Bronchial epithelial cell (primary cell): ENCODE measurements at regions not wholly inside any gene's neighbourhood (a gene's known extent, or its start where the extent isn't known, plus 50 kb on each side); places are given as distances from the start of the nearest gene placed in this dataset.

Experiments
- DNase-seq: peaks from one replicate; pipeline ENCODE4 v3.0.0-alpha.2; 2010; ENCODE audit warnings: low read depth
- FAIRE-seq: peaks from 2 replicates; lab custom pipeline; 2011; peaks lifted over from hg19 to GRCh38; lab: Jason Lieb, UNC
- H3K27me3 ChIP-seq: 2 replicates; pipeline ENCODE4 v1.5.1; 2011; ENCODE audit warnings: low read length; ENCODE audit not compliant: control insufficient read depth, insufficient read depth
- H3K36me3 ChIP-seq: 2 replicates; pipeline ENCODE4 v1.5.1; 2011; ENCODE audit warnings: low read length; ENCODE audit not compliant: control insufficient read depth, insufficient read depth
- H3K4me3 ChIP-seq: 2 replicates; pipeline ENCODE4 v1.5.1; 2011; ENCODE audit warnings: mild to moderate bottlenecking, low read depth, low read length, control low read depth
- TF ChIP-seq, protein P1 (sequence below): IDR thresholded peaks from 2 replicates; pipeline ENCODE4 v1.5.1; 2011; ENCODE audit warnings: mild to moderate bottlenecking, moderate library complexity, low read length, control low read depth, inconsistent platforms; ENCODE audit not compliant: insufficient read depth, severe bottlenecking

DNA sequence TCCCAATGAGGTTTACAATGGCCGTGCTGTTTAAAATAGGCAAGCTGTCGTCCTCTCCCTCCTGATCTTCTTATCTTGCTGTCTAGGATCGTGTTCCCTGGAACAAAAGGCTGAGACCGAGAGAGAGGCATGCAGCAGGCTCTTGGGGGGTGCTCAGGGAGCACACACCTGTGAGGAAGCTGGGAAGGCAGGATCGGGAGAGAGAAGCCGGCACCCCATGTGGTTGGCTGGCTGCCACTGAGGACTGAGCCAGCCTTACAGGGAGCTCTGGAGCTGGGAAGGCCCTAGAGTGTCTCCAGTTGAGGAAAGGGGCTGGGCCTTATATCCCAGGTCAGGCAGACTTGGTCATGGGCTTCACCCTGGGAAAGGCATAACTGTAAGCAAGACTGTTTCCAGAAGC, 184.2 kb downstream of the LY86 start:
- Histone ChIP-seq H3K4me3 (no peak overlapping the region), H3K36me3 (no peaks in the 10 kb centered on the region), H3K27me3 (no peaks in the 10 kb centered on the region)
- FAIRE-seq (no peak), DNase-seq (no peak)
- TF ChIP-seq, protein P1, sequence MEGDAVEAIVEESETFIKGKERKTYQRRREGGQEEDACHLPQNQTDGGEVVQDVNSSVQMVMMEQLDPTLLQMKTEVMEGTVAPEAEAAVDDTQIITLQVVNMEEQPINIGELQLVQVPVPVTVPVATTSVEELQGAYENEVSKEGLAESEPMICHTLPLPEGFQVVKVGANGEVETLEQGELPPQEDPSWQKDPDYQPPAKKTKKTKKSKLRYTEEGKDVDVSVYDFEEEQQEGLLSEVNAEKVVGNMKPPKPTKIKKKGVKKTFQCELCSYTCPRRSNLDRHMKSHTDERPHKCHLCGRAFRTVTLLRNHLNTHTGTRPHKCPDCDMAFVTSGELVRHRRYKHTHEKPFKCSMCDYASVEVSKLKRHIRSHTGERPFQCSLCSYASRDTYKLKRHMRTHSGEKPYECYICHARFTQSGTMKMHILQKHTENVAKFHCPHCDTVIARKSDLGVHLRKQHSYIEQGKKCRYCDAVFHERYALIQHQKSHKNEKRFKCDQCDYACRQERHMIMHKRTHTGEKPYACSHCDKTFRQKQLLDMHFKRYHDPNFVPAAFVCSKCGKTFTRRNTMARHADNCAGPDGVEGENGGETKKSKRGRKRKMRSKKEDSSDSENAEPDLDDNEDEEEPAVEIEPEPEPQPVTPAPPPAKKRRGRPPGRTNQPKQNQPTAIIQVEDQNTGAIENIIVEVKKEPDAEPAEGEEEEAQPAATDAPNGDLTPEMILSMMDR: no peak

DNA sequence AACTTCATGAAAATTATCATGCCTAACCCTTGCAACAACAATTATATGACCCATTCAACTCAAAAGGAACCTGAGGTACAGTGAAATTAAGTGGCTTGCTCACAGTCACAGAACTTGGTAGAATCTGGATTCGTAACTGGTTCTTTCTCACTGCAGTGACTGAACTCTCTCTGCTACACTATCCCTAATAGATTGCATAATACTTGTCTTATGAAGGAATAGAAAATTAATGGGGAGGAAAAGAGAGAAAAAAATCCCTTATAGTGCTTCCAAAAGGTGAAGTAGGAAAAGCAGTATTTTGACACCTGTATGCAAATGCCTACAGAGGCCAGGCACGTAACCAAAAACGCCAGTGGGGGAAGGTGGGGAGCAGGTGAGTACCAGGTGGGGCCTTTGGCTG, 186.6 kb downstream of the LY86 start:
- H3K4me3 ChIP-seq: no peak overlapping the region
- H3K36me3 ChIP-seq: no peaks in the 10 kb centered on the region
- FAIRE-seq: no peak
- TF ChIP-seq, protein P1: no peak
- no peaks in the 10 kb centered on the region for H3K27me3 ChIP-seq
- DNase-seq: no peak

DNA sequence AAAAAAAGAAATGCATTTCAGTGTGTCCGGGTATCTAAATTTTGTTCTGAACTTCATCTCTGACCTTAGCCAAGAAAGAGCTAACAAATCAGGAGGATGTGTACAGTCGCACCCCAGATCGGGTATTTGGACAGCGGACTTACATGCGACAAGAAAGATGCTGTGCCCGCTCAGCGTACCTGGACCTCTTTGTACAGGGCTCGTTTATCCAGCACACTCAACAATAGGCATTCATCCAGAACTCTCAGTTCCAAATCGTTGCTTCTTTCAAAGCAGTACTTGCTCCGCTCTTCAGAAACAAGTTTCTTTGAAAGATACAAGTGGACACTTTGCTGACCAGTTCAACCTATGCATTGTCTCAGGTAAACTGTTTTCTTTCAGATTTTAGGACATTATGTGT, 191.7 kb downstream of the LY86 start:
- DNase-seq (no peak), FAIRE-seq (no peak)
- TF ChIP-seq, protein P1: no peak
- H3K27me3 ChIP-seq: no peaks in the 10 kb centered on the region
- no peaks in the 10 kb centered on the region for H3K36me3 ChIP-seq
- H3K4me3 ChIP-seq: no peak overlapping the region

DNA sequence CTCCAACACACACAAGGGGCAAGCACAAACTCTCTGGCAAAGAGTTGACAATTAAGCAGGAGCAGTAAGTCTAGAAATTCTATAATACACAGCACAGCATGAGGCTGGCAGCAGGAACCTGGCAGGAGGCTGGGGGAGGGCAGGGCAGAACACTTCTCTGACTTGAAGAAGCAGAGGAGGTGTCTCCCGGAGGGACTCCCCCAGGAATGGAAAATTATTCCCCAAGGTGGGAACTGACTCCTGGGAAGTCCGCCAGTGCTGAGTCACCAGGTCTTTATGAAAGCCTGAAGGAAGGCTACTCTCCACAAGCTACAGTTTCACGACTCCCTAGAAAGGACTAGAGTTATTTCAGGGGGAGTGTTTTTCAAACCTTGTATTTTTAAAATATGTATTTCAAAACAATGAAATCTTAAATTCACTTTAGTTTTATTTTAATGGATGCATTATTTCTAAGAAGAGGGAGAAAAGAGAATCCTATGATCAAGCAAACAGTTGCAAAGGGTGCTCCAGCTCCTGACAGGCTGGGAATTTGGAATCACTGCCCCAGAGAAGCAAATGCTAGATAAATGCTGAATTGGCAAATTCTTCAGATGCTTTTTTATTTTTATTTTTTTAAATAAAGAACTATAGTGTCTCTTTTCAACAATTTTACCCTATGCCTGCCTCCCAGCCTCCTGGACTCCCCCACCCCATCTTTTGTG, 192.8 kb downstream of the LY86 start:
- DNase-seq: peak; percentile 92
- Histone ChIP-seq H3K36me3 (no peaks in the 10 kb centered on the region), H3K4me3 (no peak overlapping the region), H3K27me3 (no peaks in the 10 kb centered on the region)
- no peak for FAIRE-seq
- TF ChIP-seq, protein P1: no peak

DNA sequence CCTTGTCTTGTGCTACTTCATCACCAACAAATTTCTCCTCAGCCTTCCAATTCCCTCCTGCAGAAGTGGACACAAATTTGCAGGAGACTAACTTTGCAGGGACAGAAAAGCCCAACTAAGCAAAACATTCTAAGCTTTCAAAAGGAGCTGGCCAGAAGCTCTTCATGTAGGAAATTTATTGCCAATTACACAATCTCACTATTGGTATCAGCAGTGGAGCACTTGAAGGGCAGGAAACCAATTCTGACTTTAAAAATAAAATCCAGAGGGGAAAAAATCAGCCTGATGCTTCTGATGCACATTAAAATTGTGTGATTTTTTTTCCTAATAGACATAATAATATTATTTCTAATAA, 193.3 kb downstream of the LY86 start:
- DNase-seq (no peak), FAIRE-seq (no peak)
- TF ChIP-seq, protein P1: no peak
- Histone ChIP-seq H3K4me3 (no peak overlapping the region), H3K27me3 (no peaks in the 10 kb centered on the region), H3K36me3 (no peaks in the 10 kb centered on the region)

DNA sequence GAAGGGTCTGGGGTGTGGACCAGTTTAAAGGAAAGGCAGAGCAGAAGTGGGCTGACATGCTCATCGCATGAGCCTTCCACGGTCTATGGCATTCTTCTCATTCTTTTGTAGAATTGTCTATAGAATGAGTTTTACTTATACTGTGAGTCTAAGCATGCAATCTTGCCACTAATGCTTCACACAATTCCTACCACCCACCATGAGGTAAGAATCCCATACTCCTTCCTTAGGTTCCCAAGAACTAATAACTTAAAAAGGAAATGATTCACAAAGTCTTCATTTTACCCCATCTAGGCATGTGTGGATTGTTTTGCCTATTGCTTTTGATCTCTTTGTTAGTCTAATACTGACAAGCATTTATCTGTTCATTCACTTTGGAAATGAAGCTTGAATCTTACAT, 195.2 kb downstream of the LY86 start:
- FAIRE-seq: no peak
- H3K36me3 ChIP-seq: no peaks in the 10 kb centered on the region

More for the DNA sequence above, 195.2 kb downstream of the LY86 start:
- TF ChIP-seq, protein P1: no peak
- H3K4me3 ChIP-seq: no peak overlapping the region
- peak; percentile 63 for DNase-seq
- H3K27me3 ChIP-seq: no peaks in the 10 kb centered on the region
